OCI-LY3 (cell line): ENCODE measurements at regions not wholly inside any gene's neighbourhood (a gene's known extent, or its start where the extent isn't known, plus 50 kb on each side); places are given as distances from the start of the nearest gene placed in this dataset.
"Not testable (repeated sequence)": the region's sequence is repeated elsewhere in the genome, so short reads cannot be mapped to it uniquely, and the experiment has no call there.

Experiments
- H2AFZ ChIP-seq: fragments of 200-600, 300-600 bp; shearing (Covaris generic); 2 replicates; pipeline ENCODE4 v1.6.0; 2014; ENCODE audit warnings: antibody characterized with exemption, low read depth, low read length
- H3K27ac ChIP-seq: fragments of 200-600, 300-600 bp; sonication (generic); 2 replicates; pipeline ENCODE4 v1.5.1; 2014; ENCODE audit warnings: mild to moderate bottlenecking, low read length, moderate library complexity, mixed read lengths
- H3K27me3 ChIP-seq: fragments of 200-600, 300-600 bp; sonication (generic); 2 replicates; pipeline ENCODE4 v1.6.1; 2014; ENCODE audit warnings: low read depth, low read length, mixed read lengths
- H3K36me3 ChIP-seq: fragments of 200-600, 300-600 bp; sonication (generic); replicated peaks from 2 replicates; pipeline ENCODE3; 2014; ENCODE audit warnings: low read depth, low read length, mixed read lengths
- H3K4me1 ChIP-seq: fragments of 300-600, 200-600 bp; sonication (generic); 2 replicates; pipeline ENCODE4 v1.6.1; 2014; ENCODE audit warnings: low read length, mixed read lengths
- H3K4me2 ChIP-seq: fragments of 200-600, 300-600 bp; sonication (generic); 2 replicates; pipeline ENCODE4 v1.6.1; 2014; ENCODE audit warnings: low read length, mixed read lengths
- H3K4me3 ChIP-seq: fragments of 300-600, 200-600 bp; sonication (generic); 2 replicates; pipeline ENCODE4 v1.5.1; 2014; ENCODE audit warnings: antibody characterized with exemption, mild to moderate bottlenecking, low read length, moderate library complexity
- H3K79me2 ChIP-seq: fragments of 300-600, 200-600 bp; shearing (Covaris generic); 2 replicates; pipeline ENCODE4 v1.6.1; 2014; ENCODE audit warnings: mild to moderate bottlenecking, low read length, mixed read lengths
- H3K9ac ChIP-seq: fragments of 300-600, 200-600 bp; shearing (Covaris generic); 2 replicates; pipeline ENCODE4 v1.6.0; 2014; ENCODE audit warnings: mild to moderate bottlenecking, low read length, moderate library complexity
- H3K9me3 ChIP-seq: fragments of 200-600, 300-600 bp; shearing (Covaris generic); 2 replicates; pipeline ENCODE4 v1.6.1; 2014; ENCODE audit warnings: low read length, mixed read lengths; ENCODE audit not compliant: insufficient read depth
- H4K20me1 ChIP-seq: fragments of 200-600, 300-600 bp; sonication (generic); 2 replicates; pipeline ENCODE4 v1.6.1; 2016; ENCODE audit warnings: low read length, mixed read lengths; ENCODE audit not compliant: insufficient read depth
- TF ChIP-seq, protein P1 (sequence below): fragments of 200-600, 300-600 bp; sonication (generic); IDR thresholded peaks from 2 replicates; pipeline ENCODE4 v1.5.1; 2014; ENCODE audit warnings: antibody characterized with exemption, low read length, low read depth

DNA sequence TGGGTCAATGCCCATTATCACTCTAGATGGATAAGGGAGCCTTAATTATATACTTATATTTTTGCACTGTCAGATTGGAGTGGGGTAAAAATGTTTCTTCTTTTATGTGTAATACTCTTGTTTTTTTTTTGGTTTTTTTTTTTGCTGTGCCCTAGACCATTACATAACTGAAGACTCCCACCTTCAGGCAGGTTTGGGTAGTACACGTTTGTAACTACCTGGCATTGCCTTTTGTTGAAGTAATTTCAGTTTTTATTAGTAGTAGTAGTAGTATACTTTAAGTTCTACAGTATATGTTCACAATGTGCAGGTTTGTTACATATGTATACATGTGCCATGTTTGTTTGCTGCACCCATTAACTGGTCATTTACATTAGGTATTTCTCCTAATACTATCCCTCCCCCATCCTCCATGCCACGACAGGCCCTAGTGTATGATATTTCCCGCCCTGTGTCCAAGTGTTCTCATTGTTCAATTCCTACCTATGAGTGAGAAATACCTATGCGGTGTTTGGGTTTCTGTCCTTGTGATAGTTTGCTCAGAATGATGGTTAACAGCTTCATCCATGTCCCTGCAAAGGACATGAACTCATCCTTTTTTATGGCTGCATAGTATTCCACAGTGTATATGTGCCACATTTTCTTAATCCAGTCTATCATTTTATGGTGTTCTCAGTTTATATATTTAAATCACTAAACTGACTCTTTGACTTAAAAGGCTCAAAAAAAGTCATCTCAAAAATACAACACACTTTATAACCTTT, 109.2 kb upstream of the FBXO28 start:
- TF ChIP-seq, protein P1, sequence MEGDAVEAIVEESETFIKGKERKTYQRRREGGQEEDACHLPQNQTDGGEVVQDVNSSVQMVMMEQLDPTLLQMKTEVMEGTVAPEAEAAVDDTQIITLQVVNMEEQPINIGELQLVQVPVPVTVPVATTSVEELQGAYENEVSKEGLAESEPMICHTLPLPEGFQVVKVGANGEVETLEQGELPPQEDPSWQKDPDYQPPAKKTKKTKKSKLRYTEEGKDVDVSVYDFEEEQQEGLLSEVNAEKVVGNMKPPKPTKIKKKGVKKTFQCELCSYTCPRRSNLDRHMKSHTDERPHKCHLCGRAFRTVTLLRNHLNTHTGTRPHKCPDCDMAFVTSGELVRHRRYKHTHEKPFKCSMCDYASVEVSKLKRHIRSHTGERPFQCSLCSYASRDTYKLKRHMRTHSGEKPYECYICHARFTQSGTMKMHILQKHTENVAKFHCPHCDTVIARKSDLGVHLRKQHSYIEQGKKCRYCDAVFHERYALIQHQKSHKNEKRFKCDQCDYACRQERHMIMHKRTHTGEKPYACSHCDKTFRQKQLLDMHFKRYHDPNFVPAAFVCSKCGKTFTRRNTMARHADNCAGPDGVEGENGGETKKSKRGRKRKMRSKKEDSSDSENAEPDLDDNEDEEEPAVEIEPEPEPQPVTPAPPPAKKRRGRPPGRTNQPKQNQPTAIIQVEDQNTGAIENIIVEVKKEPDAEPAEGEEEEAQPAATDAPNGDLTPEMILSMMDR: 0 out of 2 replicates have a peak, but pooled peaks have one; percentile 15
- not testable (repeated sequence) for H2AFZ ChIP-seq, H4K20me1 ChIP-seq, H3K4me2 ChIP-seq, H3K27me3 ChIP-seq, H3K9me3 ChIP-seq, H3K36me3 ChIP-seq, H3K4me3 ChIP-seq, H3K9ac ChIP-seq, H3K79me2 ChIP-seq, H3K27ac ChIP-seq, H3K4me1 ChIP-seq

DNA sequence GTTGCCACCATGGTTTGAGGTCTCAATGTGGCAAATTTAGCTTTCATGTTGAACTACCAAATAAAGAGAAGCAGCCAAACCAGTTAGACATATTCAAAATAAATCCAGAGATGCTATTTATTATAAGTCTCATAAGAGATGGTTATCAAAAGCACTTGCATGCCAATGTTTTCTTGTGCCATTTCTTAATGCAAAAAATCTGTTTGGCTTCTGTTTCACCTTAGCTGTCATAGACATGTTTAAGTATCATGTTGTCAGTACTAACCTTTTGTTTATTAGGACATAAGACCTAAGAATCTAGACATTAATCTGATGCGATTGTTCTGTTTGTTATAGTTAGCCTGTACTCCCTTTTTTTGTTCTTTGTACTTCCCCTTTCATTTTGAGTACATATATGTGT, 110.0 kb upstream of the FBXO28 start:
- H3K4me1 ChIP-seq, H3K79me2 ChIP-seq, H3K27ac ChIP-seq, H2AFZ ChIP-seq, H4K20me1 ChIP-seq, H3K4me2 ChIP-seq, H3K4me3 ChIP-seq, H3K27me3 ChIP-seq, H3K9me3 ChIP-seq, H3K9ac ChIP-seq, H3K36me3 ChIP-seq: not testable (repeated sequence)

DNA sequence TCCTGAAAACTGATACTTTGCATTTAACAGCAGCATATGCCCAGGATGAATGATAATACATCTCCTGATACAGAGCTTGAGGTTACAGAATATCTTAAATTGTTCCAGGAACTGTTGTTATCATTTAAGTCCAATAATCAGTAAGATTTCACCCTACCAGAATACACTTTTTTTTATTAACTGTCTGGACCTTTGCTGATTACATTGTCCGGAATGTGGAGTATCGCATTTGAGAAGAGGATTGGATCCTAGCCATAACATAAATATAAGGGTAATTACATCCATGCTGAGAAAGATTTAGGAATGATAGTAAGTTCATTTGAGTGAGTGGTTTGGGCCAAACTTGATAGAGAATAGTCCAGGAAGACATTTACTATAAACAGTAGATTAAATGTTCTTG, 112.2 kb upstream of the FBXO28 start:
- not testable (repeated sequence) for H3K27ac ChIP-seq, H3K79me2 ChIP-seq, H2AFZ ChIP-seq, H3K36me3 ChIP-seq, H4K20me1 ChIP-seq, H3K4me3 ChIP-seq, H3K9ac ChIP-seq, H3K4me2 ChIP-seq, H3K4me1 ChIP-seq, H3K27me3 ChIP-seq, H3K9me3 ChIP-seq

DNA sequence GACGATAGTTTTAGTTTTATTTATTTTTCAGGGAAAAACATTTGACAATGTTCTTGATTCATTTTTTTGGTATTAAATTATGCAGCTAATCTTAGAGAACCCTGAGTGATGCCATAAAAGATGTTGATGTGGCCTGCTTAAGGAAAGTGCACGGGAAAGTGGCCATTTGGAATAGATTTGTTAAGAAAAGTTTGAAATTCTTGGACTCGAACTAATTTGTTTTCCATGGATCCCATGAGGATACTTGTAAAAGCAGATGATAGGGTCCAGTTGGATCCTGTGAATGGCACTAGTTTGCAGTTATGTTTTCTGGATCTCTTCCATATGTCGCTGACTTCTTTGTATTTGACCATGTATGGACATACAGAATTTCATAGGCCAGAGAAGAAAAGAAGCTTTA, 114.2 kb upstream of the FBXO28 start:
- not testable (repeated sequence) for H2AFZ ChIP-seq, H3K9ac ChIP-seq, H3K36me3 ChIP-seq, H3K4me1 ChIP-seq, H3K4me2 ChIP-seq, H3K9me3 ChIP-seq, H3K27me3 ChIP-seq, H3K4me3 ChIP-seq, H3K27ac ChIP-seq, H4K20me1 ChIP-seq
- H3K79me2 ChIP-seq: peaks cover 13% of the 10 kb centered on the region

DNA sequence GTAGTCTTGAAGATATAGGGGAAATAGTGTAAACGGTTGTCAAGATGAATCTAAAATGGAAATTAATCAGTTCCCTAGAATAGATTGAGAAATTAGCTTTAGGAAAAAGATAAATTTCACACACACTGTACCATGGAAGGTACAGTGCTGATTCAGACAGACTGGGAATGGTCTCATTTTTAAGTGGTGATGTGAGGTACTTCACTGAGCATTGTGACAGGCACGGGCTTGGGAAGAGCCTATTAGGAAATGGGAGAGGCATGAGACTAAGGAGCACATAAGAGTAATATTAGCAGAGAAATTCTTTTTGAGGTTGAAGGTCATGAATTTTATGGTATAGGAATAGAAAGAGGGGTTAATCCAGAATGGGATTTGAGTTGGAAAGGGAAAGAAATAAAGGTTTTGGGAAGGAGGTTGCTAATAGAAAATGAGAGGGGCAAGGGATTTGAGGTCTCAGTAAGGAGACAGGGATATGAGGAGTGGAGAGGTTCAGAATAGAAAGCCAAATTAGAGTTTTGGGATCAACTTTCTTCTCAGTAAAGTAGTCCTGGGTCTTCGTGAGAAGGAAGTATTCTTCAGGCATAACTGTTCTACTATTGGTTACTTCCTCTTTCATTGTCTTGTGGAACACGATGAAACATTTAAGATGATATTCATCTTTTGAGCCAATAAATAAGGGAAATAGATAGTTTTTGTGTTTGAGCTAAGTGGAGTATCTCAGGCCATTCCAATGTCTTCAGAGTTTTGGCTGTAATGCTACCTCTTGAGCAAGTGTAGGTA, 115.0 kb upstream of the FBXO28 start:
- H3K4me2 ChIP-seq: peak overlapping the region; percentile 3; the same call in 1 of the 2 replicates
- not testable (repeated sequence) for H3K27ac ChIP-seq, H3K27me3 ChIP-seq, H2AFZ ChIP-seq, H3K4me1 ChIP-seq, H3K9me3 ChIP-seq, H3K4me3 ChIP-seq, H3K36me3 ChIP-seq, H3K9ac ChIP-seq, H4K20me1 ChIP-seq
- peaks cover 19% of the 10 kb centered on the region for H3K79me2 ChIP-seq

DNA sequence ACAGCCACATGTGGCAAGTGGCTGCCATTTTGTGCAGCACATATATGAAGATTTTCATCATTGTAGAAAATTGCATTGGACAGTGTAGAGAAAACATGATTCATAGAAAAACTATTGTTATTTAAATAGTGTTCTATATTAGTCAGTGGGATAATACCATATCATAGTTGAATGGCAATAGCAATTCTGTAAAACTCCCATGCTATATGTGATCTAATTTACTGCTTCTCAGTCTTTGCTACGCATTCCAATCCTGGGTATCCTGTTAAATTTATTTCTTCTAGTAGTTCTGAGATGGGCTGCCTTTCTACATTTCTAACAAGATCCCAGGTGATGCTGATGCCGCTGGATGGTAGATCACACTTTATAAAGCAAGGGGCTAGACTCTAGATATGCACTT, 117.5 kb upstream of the FBXO28 start:
- not testable (repeated sequence) for H3K4me1 ChIP-seq, H3K27ac ChIP-seq, H3K27me3 ChIP-seq, H3K4me2 ChIP-seq, H3K9ac ChIP-seq, H2AFZ ChIP-seq, H3K9me3 ChIP-seq, H4K20me1 ChIP-seq, H3K36me3 ChIP-seq, H3K4me3 ChIP-seq
- H3K79me2 ChIP-seq: peaks cover 33% of the 10 kb centered on the region

DNA sequence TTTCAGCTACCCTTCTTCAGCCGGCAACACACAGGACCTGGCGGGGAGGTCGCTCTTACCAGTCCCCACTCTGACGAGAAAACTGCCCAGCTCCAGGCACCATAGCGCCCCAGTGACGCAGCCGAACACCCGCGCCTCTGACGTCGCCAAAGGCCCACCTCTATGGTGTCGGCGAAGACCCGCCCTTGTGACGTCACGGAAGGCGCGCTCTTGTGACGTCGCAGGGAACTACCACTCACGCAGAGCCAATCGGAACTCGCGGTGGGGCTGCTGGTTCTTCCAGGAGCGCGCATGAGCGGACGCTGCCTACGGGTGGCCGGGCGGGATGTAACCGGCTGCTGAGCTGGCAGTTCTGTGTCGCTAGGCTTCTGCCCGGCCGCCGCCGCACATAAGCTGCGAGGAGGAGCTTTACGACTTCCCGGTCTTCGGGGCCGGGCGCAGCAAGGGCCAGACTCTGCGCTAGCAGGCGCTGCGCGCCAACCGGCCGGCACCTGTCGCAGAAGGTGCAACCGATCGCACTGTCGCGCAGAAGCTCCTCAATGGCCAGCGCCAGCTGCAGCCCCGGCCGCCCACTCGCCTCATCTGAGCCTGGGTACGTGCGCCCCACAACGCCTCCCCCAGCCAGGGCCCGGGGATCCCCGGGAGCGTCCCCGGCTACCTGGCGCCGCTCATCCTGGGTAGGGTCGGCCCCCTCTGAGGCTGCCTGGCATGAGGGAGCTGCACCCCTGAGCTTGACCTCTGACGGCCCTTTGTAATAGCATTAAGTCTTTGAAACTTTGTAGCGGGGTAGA, 121.3 kb upstream of the FBXO28 start:
- not testable (repeated sequence) for H3K4me1 ChIP-seq, H2AFZ ChIP-seq, H4K20me1 ChIP-seq, H3K36me3 ChIP-seq, H3K27me3 ChIP-seq, H3K9me3 ChIP-seq
- Histone ChIP-seq H3K9ac (peak overlapping the region; percentile 80), H3K4me2 (peak overlapping the region; percentile 67), H3K27ac (peak overlapping the region; percentile 77), H3K4me3 (peak overlapping the region; percentile 83), H3K79me2 (peaks cover 25% of the 10 kb centered on the region)

DNA sequence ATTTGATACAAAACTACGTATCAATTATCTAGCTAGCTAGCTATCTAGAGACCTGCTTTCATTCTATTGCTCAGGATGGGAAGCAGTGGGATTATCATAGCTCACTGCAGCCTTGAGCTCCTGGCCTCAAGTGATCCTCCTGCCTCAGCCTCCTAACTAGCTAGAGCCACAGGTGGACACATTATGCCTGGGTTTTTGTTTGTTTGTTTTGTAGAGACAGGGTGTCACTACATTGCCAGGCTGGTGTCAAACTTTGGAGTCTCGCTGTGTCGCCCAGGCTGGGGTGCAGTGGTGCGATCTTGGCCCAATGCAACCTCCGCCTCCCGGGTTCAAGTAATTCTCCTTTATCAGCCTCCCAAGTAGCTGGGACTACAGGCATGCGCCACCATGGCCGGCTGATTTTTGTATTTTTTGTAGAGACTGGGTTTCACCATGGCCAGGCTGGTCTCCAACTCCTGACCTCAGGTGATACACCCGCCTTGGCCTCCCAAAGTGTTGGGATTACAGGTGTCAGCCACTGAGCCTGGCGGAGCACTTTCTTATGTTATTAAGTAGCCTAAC, 122.5 kb upstream of the FBXO28 start:
- H3K79me2 ChIP-seq: peaks cover 23% of the 10 kb centered on the region
- H3K9me3 ChIP-seq, H3K27ac ChIP-seq, H3K4me1 ChIP-seq, H4K20me1 ChIP-seq, H2AFZ ChIP-seq, H3K27me3 ChIP-seq, H3K4me2 ChIP-seq, H3K9ac ChIP-seq, H3K36me3 ChIP-seq: not testable (repeated sequence)
- 0 out of 2 replicates have a peak overlapping the region, but pooled peaks have one; percentile 83 for H3K4me3 ChIP-seq
